Activated naive CD4-positive, alpha-beta T cell treated with anti-CD3 and anti-CD28 coated beads for 36 hours (primary cell): ENCODE measurements at regions not wholly inside any gene's neighbourhood (a gene's known extent, or its start where the extent isn't known, plus 50 kb on each side); places are given as distances from the start of the nearest gene placed in this dataset.

Experiments
- CTCF ChIA-PET: fragments of 350-600 bp; sonication (Branson Sonifier 250); formaldehyde crosslinking; loops from one replicate; lab custom pipeline; 2021; ENCODE audit warnings: antibody characterized with exemption; lab: Charles Lee
- DNase-seq: peaks from one replicate; pipeline ENCODE4 v3.0.0-alpha.2; 2020
- H3K27ac Mint-ChIP-seq: one replicate; pipeline ENCODE4 v1.8.0; 2021; ENCODE audit warnings: mild to moderate bottlenecking, mixed read lengths
- H3K27me3 Mint-ChIP-seq: one replicate; pipeline ENCODE4 v1.8.0; 2021; ENCODE audit warnings: low read depth, mixed read lengths
- H3K36me3 Mint-ChIP-seq: one replicate; pipeline ENCODE4 v1.8.0; 2021; ENCODE audit warnings: low read depth, mixed read lengths
- H3K4me1 Mint-ChIP-seq: one replicate; pipeline ENCODE4 v1.8.0; 2021; ENCODE audit warnings: low read depth, mixed read lengths
- H3K4me3 Mint-ChIP-seq: one replicate; pipeline ENCODE4 v1.8.0; 2021; ENCODE audit warnings: mild to moderate bottlenecking, moderate library complexity, mixed read lengths
- H3K9me3 Mint-ChIP-seq: one replicate; pipeline ENCODE4 v1.8.0; 2021; ENCODE audit warnings: mixed read lengths
- intact Hi-C: fragments of 100-400 bp; cut with micrococcal nuclease; formaldehyde crosslinking; loops from one replicate; pipeline ENCODE4 v1.15.1; 2023

GRCh38 chr17:27986805-27987684, 55.4 kb upstream of the NLK start:
- H3K27me3 Mint-ChIP-seq: peaks cover 10% of the 10 kb centered on the region
- no peak for DNase-seq
- intact Hi-C loops: no loop called here

GRCh38 chr17:27989046-27989445, 53.4 kb upstream of the NLK start:
- peaks cover 4% of the 10 kb centered on the region for H3K4me1 Mint-ChIP-seq
- no peaks in the 10 kb centered on the region for H3K36me3 Mint-ChIP-seq
- CTCF ChIA-PET: no interaction called here
- H3K9me3 Mint-ChIP-seq: no peaks in the 10 kb centered on the region
- peaks cover 10% of the 10 kb centered on the region for H3K27me3 Mint-ChIP-seq
- DNase-seq: no peak
- H3K4me3 Mint-ChIP-seq: no peak overlapping the region
- no peak overlapping the region for H3K27ac Mint-ChIP-seq
- intact Hi-C loops: no loop called here

More at GRCh38 chr17:27986805-27987684, 55.4 kb upstream of the NLK start:
- Mint-ChIP-seq H3K4me3 (no peak overlapping the region), H3K4me1 (peaks cover 4% of the 10 kb centered on the region), H3K27ac (no peak overlapping the region), H3K36me3 (no peaks in the 10 kb centered on the region), H3K9me3 (no peaks in the 10 kb centered on the region)
- CTCF ChIA-PET: no interaction called here

GRCh38 chr17:27990100-27990499, 52.4 kb upstream of the NLK start:
- Mint-ChIP-seq H3K9me3 (no peaks in the 10 kb centered on the region), H3K4me1 (no peaks in the 10 kb centered on the region), H3K27ac (no peak overlapping the region), H3K4me3 (no peak overlapping the region), H3K27me3 (peaks cover 6% of the 10 kb centered on the region), H3K36me3 (no peaks in the 10 kb centered on the region)
- DNase-seq: no peak
- intact Hi-C loops: no loop called here
- CTCF ChIA-PET: no interaction called here

GRCh38 chr17:27990979-27991378, 51.5 kb upstream of the NLK start:
- peaks cover 2% of the 10 kb centered on the region for H3K27me3 Mint-ChIP-seq

GRCh38 chr17:27991462-27991993, 50.9 kb upstream of the NLK start:
- no peaks in the 10 kb centered on the region for H3K36me3 Mint-ChIP-seq
- H3K27me3 Mint-ChIP-seq: no peaks in the 10 kb centered on the region
- H3K9me3 Mint-ChIP-seq: no peaks in the 10 kb centered on the region
- no peaks in the 10 kb centered on the region for H3K4me1 Mint-ChIP-seq
- DNase-seq: no peak
- intact Hi-C loops: no loop called here
- H3K4me3 Mint-ChIP-seq: no peak overlapping the region
- CTCF ChIA-PET: interaction anchor here (0.7 kb wide), 1 partner anchor 639 kb away, joined by 3 read pairs; no protein-coding TSS in a partner anchor
- no peak overlapping the region for H3K27ac Mint-ChIP-seq

More at GRCh38 chr17:27990979-27991378, 51.5 kb upstream of the NLK start:
- Mint-ChIP-seq H3K9me3 (no peaks in the 10 kb centered on the region), H3K27ac (no peak overlapping the region), H3K4me1 (no peaks in the 10 kb centered on the region), H3K36me3 (no peaks in the 10 kb centered on the region), H3K4me3 (no peak overlapping the region)
- intact Hi-C loops: no loop called here
- DNase-seq: no peak
- CTCF ChIA-PET: no interaction called here
